ENCODE measurements at regions not wholly inside any gene's neighbourhood (a gene's known extent, or its start where the extent isn't known, plus 50 kb on each side); places are given as distances from the start of the nearest gene placed in this dataset.

GRCh38 chr1:56188221-56188620 lies 391.1 kb downstream of the PLPP3 start:
- peak; percentile 59 for DNase-seq

GRCh38 chr1:56187405-56187804 lies 392.0 kb downstream of the PLPP3 start:
- peak; percentile 69 for DNase-seq

- DNase-seq: no peak
Observed at GRCh38 chr1:56185493-56185892, 393.9 kb downstream of the PLPP3 start.

DNA sequence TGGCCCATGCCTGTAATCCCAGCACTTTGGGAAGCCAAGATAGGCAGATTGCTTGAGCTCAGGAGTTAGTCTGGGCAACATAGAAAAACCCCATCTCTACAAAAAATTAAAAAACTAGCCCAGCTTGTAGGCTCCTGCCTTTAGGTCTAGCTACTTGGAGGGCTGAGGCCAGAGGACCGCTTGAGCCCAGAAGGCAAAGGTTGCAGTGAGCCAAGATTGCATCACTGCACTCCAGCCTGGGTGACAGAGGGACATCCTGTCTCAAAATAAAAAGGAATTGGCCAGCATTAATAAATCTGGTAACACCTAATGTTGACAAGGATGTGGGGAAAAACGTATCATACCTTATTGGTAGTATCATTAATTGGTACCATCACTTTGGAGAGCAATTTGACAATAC lies 396.2 kb downstream of the PLPP3 start:
- DNase-seq: no peak

- DNase-seq: no peak
Observed at GRCh38 chr1:56180520-56181190, 398.7 kb downstream of the PLPP3 start.

GRCh38 chr1:56179543-56179942 lies 399.8 kb downstream of the PLPP3 start:
- no peak for DNase-seq

DNA sequence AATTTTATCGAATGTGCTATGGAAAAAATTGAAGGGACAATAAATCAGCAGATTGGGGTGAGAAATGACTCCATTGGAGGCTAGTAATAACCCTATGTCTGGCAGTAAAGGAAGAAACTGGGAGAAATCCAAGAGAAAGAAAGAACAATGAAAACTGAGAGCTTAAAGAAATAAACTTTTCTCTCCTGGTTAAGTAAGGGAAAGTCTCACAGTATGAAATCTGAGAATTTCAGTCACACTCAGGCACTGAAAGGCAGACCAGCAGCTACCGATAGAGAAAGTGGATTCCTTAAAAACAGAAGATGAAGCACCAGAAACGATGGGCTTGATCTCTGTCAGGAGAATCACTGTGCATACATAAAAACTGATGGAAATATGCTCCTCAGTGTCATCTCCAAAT lies 404.2 kb downstream of the PLPP3 start:
- DNase-seq: no peak

GRCh38 chr1:56174176-56174885 lies 405.0 kb downstream of the PLPP3 start:
- DNase-seq: no peak

DNA sequence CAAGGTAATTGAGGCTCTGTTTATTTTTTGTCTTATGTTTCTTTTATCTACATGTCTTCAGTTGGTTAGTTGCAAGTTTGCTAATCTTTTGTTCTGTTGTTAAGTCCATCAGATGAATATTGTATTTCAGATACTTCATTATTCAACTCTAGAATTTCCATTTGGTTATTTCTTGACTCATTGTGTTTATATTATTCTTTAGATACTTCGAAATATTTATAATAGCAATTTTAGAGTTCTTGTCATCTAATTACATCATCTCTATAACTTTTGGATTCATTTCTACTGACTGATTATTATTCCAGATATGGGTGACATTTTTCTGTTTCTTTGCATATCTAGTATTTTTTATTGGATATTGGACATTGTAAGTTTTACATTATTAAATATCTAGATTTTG lies 405.6 kb downstream of the PLPP3 start:
- DNase-seq: no peak

- no peak for DNase-seq
Observed at GRCh38 chr1:56171670-56172069, 407.7 kb downstream of the PLPP3 start.

DNA sequence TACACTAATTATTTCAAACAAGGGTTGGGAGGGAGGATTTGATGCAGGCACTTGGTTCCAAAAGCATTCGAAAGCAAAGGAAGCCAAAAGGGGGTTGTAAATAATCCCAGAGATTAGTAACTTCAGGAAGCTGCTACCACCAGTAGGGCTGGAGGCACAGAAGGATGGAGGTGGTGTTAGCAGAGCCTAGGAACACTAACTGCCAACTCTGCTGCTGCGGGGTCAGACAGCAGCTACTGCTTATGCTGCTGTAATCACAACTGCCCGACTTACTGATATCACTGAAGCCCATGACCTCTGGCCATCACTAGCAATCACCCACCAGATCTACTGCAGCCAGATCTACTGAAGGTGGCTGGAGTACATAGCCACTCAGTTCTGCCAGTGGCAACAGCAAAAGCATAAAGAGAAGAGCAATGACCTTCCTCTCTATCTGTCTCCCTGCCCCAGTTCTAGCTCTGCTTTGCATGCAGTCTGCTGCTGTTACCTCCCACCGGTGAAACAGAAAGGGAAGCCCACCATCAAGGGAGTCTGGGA lies 408.5 kb downstream of the PLPP3 start:
- no peak for DNase-seq

DNA sequence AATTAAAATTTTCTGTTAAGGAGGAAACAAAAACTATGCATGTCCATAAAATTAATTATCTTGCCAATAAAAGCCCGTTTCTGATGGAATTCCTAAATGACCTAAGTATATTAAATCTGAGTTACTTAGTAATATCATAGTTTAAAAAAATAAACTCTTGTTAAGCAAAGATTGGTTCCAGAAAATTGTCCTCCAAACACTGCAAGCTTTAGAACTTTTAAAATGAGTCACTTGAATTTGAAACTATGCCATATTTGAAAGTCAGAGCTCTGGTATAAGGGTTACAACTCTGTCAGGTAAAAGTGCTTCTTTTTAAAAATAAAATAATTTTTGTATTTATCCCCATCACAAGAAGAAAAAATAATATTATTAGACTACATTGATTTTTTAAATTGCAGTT lies 409.5 kb downstream of the PLPP3 start:
- DNase-seq: no peak

DNA sequence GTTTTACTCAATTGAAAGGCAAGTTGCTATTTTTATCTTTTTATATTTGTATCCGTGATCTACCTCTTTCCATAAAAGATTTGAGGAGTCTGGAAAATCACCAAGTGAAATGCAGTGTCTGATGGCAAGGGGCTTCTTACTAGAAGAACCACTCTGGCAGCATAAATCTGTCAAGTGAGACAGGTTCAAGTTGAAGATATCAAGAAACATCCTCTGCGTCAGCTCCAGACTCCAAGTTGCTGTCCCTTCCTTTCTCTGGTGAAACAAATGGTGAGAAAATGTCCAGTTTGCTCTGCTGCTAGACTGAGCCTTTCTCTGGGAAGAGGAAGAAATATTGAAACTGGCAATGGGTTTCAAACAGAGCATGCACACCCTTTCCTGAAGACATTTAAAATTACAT lies 411.2 kb downstream of the PLPP3 start:
- DNase-seq: no peak

DNA sequence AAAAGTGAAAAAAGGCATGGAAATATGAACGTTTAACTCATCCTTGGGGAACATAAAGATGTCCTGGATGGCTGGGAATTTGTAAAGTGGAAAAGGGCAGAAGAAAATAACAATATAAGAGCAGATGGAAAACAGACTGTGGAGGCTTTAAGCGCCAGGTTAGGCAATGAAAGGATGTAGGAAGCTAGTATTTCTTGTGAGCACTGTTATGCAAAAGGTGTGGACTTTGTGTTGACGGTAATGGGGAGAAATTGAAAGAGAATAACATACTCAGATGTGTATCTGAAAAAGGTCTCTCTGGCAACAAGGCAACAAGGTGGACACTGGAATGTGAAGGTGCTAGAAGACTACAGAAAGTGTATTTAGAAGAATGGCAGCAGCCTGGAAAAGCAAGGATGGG lies 411.8 kb downstream of the PLPP3 start:
- no peak for DNase-seq

DNA sequence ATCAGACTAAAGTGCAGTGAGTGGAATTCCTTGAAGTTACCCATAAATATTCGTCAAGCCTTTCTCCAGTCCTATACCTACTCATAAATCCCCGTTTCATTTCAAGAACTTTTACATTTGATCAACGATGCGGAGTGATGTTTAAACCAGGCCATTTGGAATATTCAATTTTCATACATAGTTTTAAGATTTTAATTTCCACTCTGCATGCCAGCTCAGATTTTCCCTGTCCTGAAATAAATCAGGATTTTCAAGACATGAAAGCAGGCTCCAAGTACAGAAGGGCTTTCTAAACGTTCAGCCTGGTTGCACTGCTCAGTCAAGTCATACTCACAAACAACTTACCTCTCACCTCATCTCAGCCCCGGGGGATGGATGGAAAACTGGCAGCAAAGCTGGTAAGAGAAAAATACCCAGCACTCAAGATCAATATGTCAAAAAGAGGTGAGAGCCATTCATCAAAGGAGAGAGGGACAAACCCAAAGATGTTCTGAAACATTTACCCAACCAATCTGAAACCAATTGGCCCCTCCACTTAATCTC lies 418.5 kb downstream of the PLPP3 start:
- no peak for DNase-seq

- DNase-seq: peak; percentile 71
Observed at GRCh38 chr1:56156971-56157876, 422.1 kb downstream of the PLPP3 start.

- no peak for DNase-seq
Observed at GRCh38 chr1:56153276-56153675, 426.1 kb downstream of the PLPP3 start.

- no peak for DNase-seq
Observed at GRCh38 chr1:56152635-56153034, 426.7 kb downstream of the PLPP3 start.

- DNase-seq: no peak
Observed at GRCh38 chr1:56151402-56151801, 428.0 kb downstream of the PLPP3 start.

GRCh38 chr1:56150441-56151215 lies 428.7 kb downstream of the PLPP3 start:
- peak; percentile 40 for DNase-seq

DNA sequence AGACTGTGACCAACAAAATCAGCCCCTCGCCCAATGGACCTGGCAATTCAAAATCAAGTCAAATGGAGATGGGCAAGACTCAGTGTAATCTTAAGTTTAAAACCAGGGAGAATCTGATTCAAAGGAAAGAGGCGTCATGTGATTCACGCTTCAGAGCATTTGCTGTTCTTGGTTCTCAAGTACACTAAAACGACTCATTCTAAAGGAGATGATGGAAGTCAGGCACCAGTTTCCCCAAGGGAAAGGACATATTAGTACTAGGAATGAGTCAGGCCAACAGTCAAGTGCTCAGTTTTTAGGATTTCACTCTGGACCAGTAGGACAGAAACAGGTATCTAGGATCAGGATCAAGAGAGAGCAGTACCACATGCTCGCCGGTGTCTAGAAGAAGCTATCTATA lies 429.6 kb downstream of the PLPP3 start:
- no peak for DNase-seq
